ENCODE measurements at regions not wholly inside any gene's neighbourhood (a gene's known extent, or its start where the extent isn't known, plus 50 kb on each side); places are given as distances from the start of the nearest gene placed in this dataset.

- DNase-seq (no peak), ATAC-seq (no peak)
- WGBS (ENCODE audit: insufficient coverage, low coverage, low lambda C conversion rate, missing lambda C conversion rate), result 60% methylated on average over 10 of the region's 10 CpGs
- no peaks in the 10 kb centered on the region for H3K27me3 ChIP-seq
- H3K4me3 ChIP-seq, result no peak overlapping the region
- H3K4me1 ChIP-seq, result no peaks in the 10 kb centered on the region
- H3K36me3 ChIP-seq, result no peaks in the 10 kb centered on the region
- intact Hi-C loops (cut with DNase I), result no loop called here
- no peak for TF ChIP-seq CTCF (IDR thresholded peaks at IDR 0.05)
- TF ChIP-seq POLR2A (IDR thresholded peaks at IDR 0.05), result no peak
- H3K27ac ChIP-seq, result no peak overlapping the region
- H3K9me3 ChIP-seq, result no peaks in the 10 kb centered on the region
Measured at GRCh38 chr16:73553941-73554660, 506.2 kb upstream of the ZFHX3 start.

DNA sequence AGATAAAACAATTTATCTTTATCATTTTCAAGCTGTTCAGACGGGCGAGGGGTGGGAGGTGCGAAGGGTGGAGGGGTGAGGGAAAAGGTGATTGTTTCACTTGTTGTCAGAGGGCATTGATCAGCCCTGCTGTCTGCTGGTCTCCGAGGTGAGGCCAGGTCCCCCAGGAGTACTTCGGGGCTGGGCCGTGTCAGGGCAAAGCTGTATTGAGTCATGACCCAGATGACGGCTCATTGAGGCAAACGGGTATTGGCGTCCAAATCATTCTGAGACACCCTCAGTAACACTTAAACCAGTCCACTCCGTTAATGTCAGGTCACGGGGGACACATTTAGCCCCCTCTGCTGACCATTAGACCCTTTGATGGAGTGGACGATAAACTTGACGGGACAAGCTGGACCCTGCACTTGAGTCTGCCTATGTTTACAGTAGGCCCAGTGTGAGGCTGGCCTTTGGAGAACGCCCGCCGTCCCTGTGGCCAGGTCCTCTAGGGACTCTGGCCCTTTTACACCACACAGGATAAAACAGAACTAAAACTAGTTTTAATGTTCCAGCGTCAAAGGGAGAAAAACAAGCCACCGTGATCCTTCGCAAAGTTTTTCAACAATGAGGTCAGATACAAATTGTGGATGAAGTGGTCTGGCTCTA is 502.2 kb upstream of the ZFHX3 start:
- no peak for TF ChIP-seq POLR2A (IDR thresholded peaks at IDR 0.05)
- Histone ChIP-seq H3K36me3 (no peaks in the 10 kb centered on the region), H3K4me3 (no peak overlapping the region), H3K27ac (no peak overlapping the region), H3K9me3 (no peaks in the 10 kb centered on the region), H3K4me1 (no peaks in the 10 kb centered on the region), H3K27me3 (peaks cover 0 to 8% of the 10 kb centered on the region in 2 donors)
- intact Hi-C loops (cut with DNase I), result no loop called here
- DNase-seq (no peak), ATAC-seq (no peak)
- 38% methylated on average over 17 of the region's 19 CpGs for WGBS (ENCODE audit: insufficient coverage, low coverage, low lambda C conversion rate, missing lambda C conversion rate)

DNA sequence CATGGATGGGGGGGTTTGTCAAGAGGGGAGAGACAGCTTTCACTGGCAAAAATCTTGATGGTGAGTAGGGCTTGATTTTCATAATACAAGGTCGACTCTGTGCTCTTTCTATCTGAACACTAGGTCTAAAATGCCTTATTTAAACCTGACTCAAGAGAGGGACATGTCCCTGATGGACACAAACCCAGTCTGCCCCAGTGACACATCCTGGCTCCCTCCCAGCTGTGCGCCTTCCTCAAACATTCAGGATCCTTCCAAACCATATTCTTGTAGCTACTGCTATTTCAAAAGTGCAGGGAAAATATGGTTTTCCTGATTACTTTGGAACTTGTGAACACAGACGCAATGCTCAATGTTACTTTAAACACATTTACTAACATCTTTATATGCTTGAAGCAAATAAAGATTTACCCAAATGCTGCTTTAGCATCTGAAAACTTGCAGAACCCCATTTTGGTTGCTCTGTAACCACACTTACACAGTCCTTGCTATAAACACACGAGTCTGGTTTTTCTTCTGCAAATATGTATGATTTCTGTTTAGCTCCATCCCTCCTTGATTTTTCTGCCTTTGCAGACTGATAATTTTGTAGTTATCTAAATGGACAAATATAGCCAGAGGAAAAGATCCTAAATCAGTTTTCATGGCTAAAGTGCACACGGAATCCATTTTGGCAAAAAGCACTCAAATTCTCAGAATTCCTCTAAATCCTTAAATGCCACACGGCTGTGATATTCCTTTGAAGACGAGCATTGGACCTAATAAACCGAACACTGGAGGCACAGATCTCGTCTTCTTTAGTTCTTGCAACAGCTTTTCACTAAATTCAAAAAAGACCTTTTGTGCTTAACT is 499.9 kb upstream of the ZFHX3 start:
- TF ChIP-seq POLR2A (IDR thresholded peaks at IDR 0.05) (no peak), CTCF (IDR thresholded peaks at IDR 0.05) (no peak)

DNA sequence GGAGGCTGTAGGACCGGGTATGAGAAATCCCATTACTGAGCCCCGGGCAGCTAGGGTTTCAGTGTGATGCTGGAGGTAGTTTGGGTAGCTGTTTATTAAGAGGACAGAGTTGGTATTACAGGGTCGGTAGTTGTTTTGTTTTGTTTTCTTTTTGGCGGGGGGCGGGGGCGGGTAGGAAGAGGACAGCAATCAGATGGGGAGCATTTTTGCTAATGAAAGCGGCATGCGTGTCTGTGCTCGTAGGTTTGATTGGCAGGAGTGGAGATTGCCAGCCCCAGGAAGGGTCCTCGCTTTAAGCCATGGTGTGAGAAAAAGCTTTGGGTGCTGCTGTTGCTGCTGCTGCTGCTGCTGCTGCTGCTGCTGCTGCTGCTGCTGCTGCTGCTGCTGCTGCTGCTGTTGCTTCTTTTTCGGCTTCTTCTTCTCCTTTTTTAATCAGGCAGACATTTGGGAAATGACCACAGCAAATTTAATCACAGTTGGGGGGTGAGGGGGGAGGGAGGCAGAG is 498.5 kb upstream of the ZFHX3 start:
- TF ChIP-seq CTCF (IDR thresholded peaks at IDR 0.05) (no peak), POLR2A (IDR thresholded peaks at IDR 0.05) (no peak)
- Histone ChIP-seq H3K27ac (no peak overlapping the region), H3K4me1 (no peaks in the 10 kb centered on the region), H3K4me3 (no peak overlapping the region), H3K27me3 (peaks cover 0 to 8% of the 10 kb centered on the region in 2 donors), H3K36me3 (no peaks in the 10 kb centered on the region), H3K9me3 (no peaks in the 10 kb centered on the region)
- 8% methylated on average over 11 of the region's 11 CpGs for WGBS (ENCODE audit: insufficient coverage, low coverage, low lambda C conversion rate, missing lambda C conversion rate)
- intact Hi-C loops (cut with DNase I), result no loop called here
- ATAC-seq (no peak), DNase-seq (no peak)

More for the DNA sequence above, 499.9 kb upstream of the ZFHX3 start:
- H3K36me3 ChIP-seq, result no peaks in the 10 kb centered on the region
- no peak for ATAC-seq
- no peak overlapping the region for H3K4me3 ChIP-seq
- intact Hi-C loops (cut with DNase I), result no loop called here
- H3K27me3 ChIP-seq, result peaks cover 0 to 8% of the 10 kb centered on the region in 2 donors
- WGBS (ENCODE audit: insufficient coverage, low coverage, low lambda C conversion rate, missing lambda C conversion rate), result 36% methylated on average over 9 of the region's 9 CpGs
- DNase-seq, result no peak
- no peaks in the 10 kb centered on the region for H3K9me3 ChIP-seq
- H3K27ac ChIP-seq, result no peak overlapping the region
- H3K4me1 ChIP-seq, result no peaks in the 10 kb centered on the region

Data from right lobe of liver (tissue), 6 donors.